Prostate gland (tissue), 2 donors: ENCODE measurements at regions not wholly inside any gene's neighbourhood (a gene's known extent, or its start where the extent isn't known, plus 50 kb on each side); places are given as distances from the start of the nearest gene placed in this dataset.

ENCODE experiments used
- CTCF ChIP-seq, 4 experiments: fragments of 200-600 bp in 2 of 4; fragments of 450-650 bp in 2 of 4; sonication (generic) in 2 of 4; IDR thresholded peaks; 1 replicate in 3 of 4; 2 replicates in 1 of 4; pipeline ENCODE4 v1.5.1; 2016 to 2019; ENCODE audit warnings: antibody characterized with exemption in 4 of 4, mild to moderate bottlenecking in 2 of 4, moderate library complexity in 2 of 4
- POLR2A ChIP-seq: fragments of 450-650 bp; IDR thresholded peaks from one replicate; pipeline ENCODE4 v1.6.1; 2016; ENCODE audit warnings: antibody characterized with exemption, mild to moderate bottlenecking

- TF ChIP-seq CTCF (IDR thresholded peaks at IDR 0.05), result no peak
- TF ChIP-seq POLR2A, result no peak
These were observed 1273.9 kb upstream of the CNTN5 start for GRCh38 chr11:97746818-97747217.
